ENCODE measurements at regions not wholly inside any gene's neighbourhood (a gene's known extent, or its start where the extent isn't known, plus 50 kb on each side); places are given as distances from the start of the nearest gene placed in this dataset.
"Not testable (repeated sequence)": the region's sequence is repeated elsewhere in the genome, so short reads cannot be mapped to it uniquely, and the experiment has no call there.

DNA sequence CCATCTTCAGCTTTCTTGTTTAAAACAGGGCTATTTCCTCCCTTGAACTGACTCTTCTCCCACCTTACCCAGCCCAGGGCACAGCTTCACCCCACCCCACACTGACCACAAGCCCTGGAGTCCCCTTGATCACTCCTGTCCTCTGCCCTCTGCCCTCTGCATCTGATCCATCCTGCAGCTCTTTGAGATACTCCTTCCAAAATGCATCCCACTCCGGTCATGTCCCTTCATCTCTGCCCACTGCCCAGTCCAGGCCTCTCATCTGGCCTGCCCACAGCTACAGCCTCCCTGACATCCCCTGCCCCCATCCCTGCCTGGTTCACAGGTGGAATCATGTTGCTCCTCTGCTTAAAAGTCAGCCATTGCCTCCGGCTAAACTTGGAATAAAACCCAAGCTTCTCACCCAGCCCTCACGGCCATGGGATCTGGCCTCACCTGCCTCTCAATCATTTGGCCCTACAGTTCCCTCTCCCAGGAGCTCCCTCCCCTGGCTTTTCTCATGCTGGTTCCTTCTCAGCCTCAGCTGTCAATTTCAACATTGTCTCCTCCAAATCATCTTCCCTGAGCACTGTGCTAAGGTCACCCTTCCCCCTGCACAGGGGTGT lies 202.0 kb downstream of the MATN1 start:
- Histone ChIP-seq H3K27me3 (ENCODE audit: control insufficient read depth in 1 of 2, insufficient read depth in 2 of 2, low read length in 2 of 2) (peaks cover 2 to 23% of the 10 kb centered on the region in 2 donors), H3K36me3 (ENCODE audit: control insufficient read depth in 2 of 2, insufficient read depth in 2 of 2, low read length in 2 of 2) (no peaks in the 10 kb centered on the region), H3K9ac (ENCODE audit: low read length in 2 of 2) (no peak overlapping the region), H3K4me1 (ENCODE audit: control insufficient read depth, insufficient read depth, low read length) (no peaks in the 10 kb centered on the region), H3K27ac (ENCODE audit: low read length) (no peak overlapping the region), H3K4me3 (ENCODE audit: low read length in 2 of 2) (no peak overlapping the region), H3K9me3 (ENCODE audit: control insufficient read depth in 2 of 2, low read length in 2 of 2) (no peaks in the 10 kb centered on the region)

GRCh38 chr1:30520476-30520875 lies 202.9 kb downstream of the MATN1 start:
- H3K4me1 ChIP-seq (ENCODE audit: control insufficient read depth, insufficient read depth, low read length): no peaks in the 10 kb centered on the region
- H3K36me3 ChIP-seq (ENCODE audit: control insufficient read depth in 2 of 2, insufficient read depth in 2 of 2, low read length in 2 of 2): no peaks in the 10 kb centered on the region
- H3K9ac ChIP-seq (ENCODE audit: low read length in 2 of 2): no peak overlapping the region
- no peaks in the 10 kb centered on the region for H3K9me3 ChIP-seq (ENCODE audit: control insufficient read depth in 2 of 2, low read length in 2 of 2)
- H3K27me3 ChIP-seq (ENCODE audit: control insufficient read depth in 1 of 2, insufficient read depth in 2 of 2, low read length in 2 of 2): peaks cover 2 to 16% of the 10 kb centered on the region in 2 donors
- H3K27ac ChIP-seq (ENCODE audit: low read length): no peak overlapping the region
- no peak overlapping the region for H3K4me3 ChIP-seq (ENCODE audit: low read length in 2 of 2)

DNA sequence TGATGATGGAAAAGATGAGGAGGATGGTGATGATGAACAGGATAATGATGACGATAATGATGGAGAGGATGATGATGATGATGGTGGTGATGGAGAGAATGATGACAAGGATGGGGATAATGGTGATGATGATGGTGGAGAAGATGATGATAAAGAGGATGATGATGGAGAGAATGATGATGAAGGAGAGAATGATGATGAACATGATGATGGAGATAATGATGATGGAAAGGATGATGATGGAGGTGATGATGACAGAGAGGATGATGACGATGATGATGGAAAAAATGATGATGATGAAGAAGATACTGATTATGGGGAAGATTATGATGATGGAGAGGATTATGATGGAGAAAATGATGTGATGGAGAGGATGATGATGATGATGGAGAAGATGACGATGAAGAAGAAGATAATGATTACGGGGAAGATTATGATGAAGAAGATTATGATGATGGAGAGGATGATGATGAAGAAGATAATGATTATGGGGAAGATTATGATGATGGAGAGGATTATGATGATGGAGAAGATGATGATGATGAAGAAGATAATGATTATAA lies 204.1 kb downstream of the MATN1 start:
- Histone ChIP-seq H3K4me3 (ENCODE audit: low read length in 2 of 2) (no peak overlapping the region), H3K27me3 (ENCODE audit: control insufficient read depth in 1 of 2, insufficient read depth in 2 of 2, low read length in 2 of 2) (peaks cover 2 to 16% of the 10 kb centered on the region in 2 donors), H3K4me1 (ENCODE audit: control insufficient read depth, insufficient read depth, low read length) (no peaks in the 10 kb centered on the region), H3K36me3 (ENCODE audit: control insufficient read depth in 2 of 2, insufficient read depth in 2 of 2, low read length in 2 of 2) (no peaks in the 10 kb centered on the region), H3K9ac (ENCODE audit: low read length in 2 of 2) (no peak overlapping the region), H3K27ac (ENCODE audit: low read length) (no peak overlapping the region), H3K9me3 (ENCODE audit: control insufficient read depth in 2 of 2, low read length in 2 of 2) (no peaks in the 10 kb centered on the region)

DNA sequence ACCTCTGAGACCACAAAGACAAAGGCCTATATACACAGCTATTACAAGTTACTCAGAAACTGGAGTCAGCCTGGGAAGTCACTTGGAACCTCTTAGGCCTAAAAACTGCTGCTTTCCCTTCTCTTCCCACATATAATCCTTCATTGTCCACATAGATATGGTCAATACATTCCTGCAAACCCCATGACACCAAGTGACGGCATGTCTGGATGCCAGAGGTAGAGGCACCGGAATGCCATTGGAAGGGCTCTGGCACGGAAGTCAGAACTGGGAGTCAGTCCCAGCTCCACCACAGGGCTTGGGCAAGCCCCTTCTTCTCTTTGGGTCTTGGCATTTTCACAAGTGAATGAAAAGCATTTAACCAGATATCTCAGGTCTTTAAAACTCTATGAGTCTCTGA lies 204.7 kb downstream of the MATN1 start:
- Histone ChIP-seq H3K36me3 (ENCODE audit: control insufficient read depth in 2 of 2, insufficient read depth in 2 of 2, low read length in 2 of 2) (no peaks in the 10 kb centered on the region), H3K27me3 (ENCODE audit: control insufficient read depth in 1 of 2, insufficient read depth in 2 of 2, low read length in 2 of 2) (peaks cover 6 to 15% of the 10 kb centered on the region in 2 donors), H3K4me3 (ENCODE audit: low read length in 2 of 2) (no peak overlapping the region), H3K9ac (ENCODE audit: low read length in 2 of 2) (no peak overlapping the region), H3K27ac (ENCODE audit: low read length) (no peak overlapping the region), H3K9me3 (ENCODE audit: control insufficient read depth in 2 of 2, low read length in 2 of 2) (no peaks in the 10 kb centered on the region), H3K4me1 (ENCODE audit: control insufficient read depth, insufficient read depth, low read length) (no peaks in the 10 kb centered on the region)

DNA sequence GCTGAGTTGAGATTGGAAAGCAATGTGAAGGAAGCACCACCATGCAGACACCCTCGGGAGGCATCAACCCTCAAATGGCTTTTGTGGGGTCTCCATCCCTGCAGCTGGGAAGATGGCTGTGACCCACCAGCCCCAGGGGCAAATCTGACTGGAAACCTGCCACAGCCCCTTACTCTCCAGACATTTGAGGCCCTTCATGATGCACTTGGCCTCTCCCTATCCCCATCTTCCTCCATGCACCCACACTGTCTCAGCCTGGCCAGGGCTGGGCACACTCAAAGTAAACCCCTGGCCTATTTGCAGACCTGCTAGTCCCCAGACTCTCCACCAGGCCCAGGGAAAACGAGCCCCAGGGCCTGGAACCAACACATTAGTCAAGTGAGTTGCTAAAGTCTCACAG lies 205.2 kb downstream of the MATN1 start:
- Histone ChIP-seq H3K27me3 (ENCODE audit: control insufficient read depth in 1 of 2, insufficient read depth in 2 of 2, low read length in 2 of 2) (peaks cover 6 to 9% of the 10 kb centered on the region in 2 donors), H3K4me3 (ENCODE audit: low read length in 2 of 2) (no peak overlapping the region), H3K9me3 (ENCODE audit: control insufficient read depth in 2 of 2, low read length in 2 of 2) (no peaks in the 10 kb centered on the region), H3K27ac (ENCODE audit: low read length) (no peak overlapping the region), H3K9ac (ENCODE audit: low read length in 2 of 2) (no peak overlapping the region), H3K36me3 (ENCODE audit: control insufficient read depth in 2 of 2, insufficient read depth in 2 of 2, low read length in 2 of 2) (no peaks in the 10 kb centered on the region), H3K4me1 (ENCODE audit: control insufficient read depth, insufficient read depth, low read length) (no peaks in the 10 kb centered on the region)

- H3K4me1 ChIP-seq (ENCODE audit: control insufficient read depth, insufficient read depth, low read length); H3K36me3 ChIP-seq (ENCODE audit: control insufficient read depth in 2 of 2, insufficient read depth in 2 of 2, low read length in 2 of 2); H3K27me3 ChIP-seq (ENCODE audit: control insufficient read depth in 1 of 2, insufficient read depth in 2 of 2, low read length in 2 of 2); H3K9ac ChIP-seq (ENCODE audit: low read length in 2 of 2); H3K9me3 ChIP-seq (ENCODE audit: control insufficient read depth in 2 of 2, low read length in 2 of 2); H3K27ac ChIP-seq (ENCODE audit: low read length); H3K4me3 ChIP-seq (ENCODE audit: low read length in 2 of 2): not testable (repeated sequence)
Observed at GRCh38 chr1:30517666-30518065, 205.7 kb downstream of the MATN1 start.

- not testable (repeated sequence) for H3K4me1 ChIP-seq (ENCODE audit: control insufficient read depth, insufficient read depth, low read length); H3K4me3 ChIP-seq (ENCODE audit: low read length in 2 of 2); H3K27me3 ChIP-seq (ENCODE audit: control insufficient read depth in 1 of 2, insufficient read depth in 2 of 2, low read length in 2 of 2); H3K27ac ChIP-seq (ENCODE audit: low read length); H3K9ac ChIP-seq (ENCODE audit: low read length in 2 of 2); H3K9me3 ChIP-seq (ENCODE audit: control insufficient read depth in 2 of 2, low read length in 2 of 2); H3K36me3 ChIP-seq (ENCODE audit: control insufficient read depth in 2 of 2, insufficient read depth in 2 of 2, low read length in 2 of 2)
Observed at GRCh38 chr1:30517241-30517640, 206.1 kb downstream of the MATN1 start.

GRCh38 chr1:30516485-30516858 lies 206.9 kb downstream of the MATN1 start:
- Histone ChIP-seq H3K27me3 (ENCODE audit: control insufficient read depth in 1 of 2, insufficient read depth in 2 of 2, low read length in 2 of 2) (peaks cover 8 to 9% of the 10 kb centered on the region in 2 donors), H3K27ac (ENCODE audit: low read length) (no peak overlapping the region), H3K9ac (ENCODE audit: low read length in 2 of 2) (no peak overlapping the region), H3K4me3 (ENCODE audit: low read length in 2 of 2) (no peak overlapping the region), H3K4me1 (ENCODE audit: control insufficient read depth, insufficient read depth, low read length) (no peaks in the 10 kb centered on the region), H3K9me3 (ENCODE audit: control insufficient read depth in 2 of 2, low read length in 2 of 2) (no peaks in the 10 kb centered on the region), H3K36me3 (ENCODE audit: control insufficient read depth in 2 of 2, insufficient read depth in 2 of 2, low read length in 2 of 2) (no peaks in the 10 kb centered on the region)

- Histone ChIP-seq H3K9ac (ENCODE audit: low read length in 2 of 2) (no peak overlapping the region), H3K4me1 (ENCODE audit: control insufficient read depth, insufficient read depth, low read length) (no peaks in the 10 kb centered on the region), H3K9me3 (ENCODE audit: control insufficient read depth in 2 of 2, low read length in 2 of 2) (no peaks in the 10 kb centered on the region), H3K27me3 (ENCODE audit: control insufficient read depth in 1 of 2, insufficient read depth in 2 of 2, low read length in 2 of 2) (peaks cover 8 to 9% of the 10 kb centered on the region in 2 donors), H3K4me3 (ENCODE audit: low read length in 2 of 2) (no peak overlapping the region), H3K27ac (ENCODE audit: low read length) (no peak overlapping the region), H3K36me3 (ENCODE audit: control insufficient read depth in 2 of 2, insufficient read depth in 2 of 2, low read length in 2 of 2) (no peaks in the 10 kb centered on the region)
Observed at GRCh38 chr1:30515755-30516484, 207.5 kb downstream of the MATN1 start.

DNA sequence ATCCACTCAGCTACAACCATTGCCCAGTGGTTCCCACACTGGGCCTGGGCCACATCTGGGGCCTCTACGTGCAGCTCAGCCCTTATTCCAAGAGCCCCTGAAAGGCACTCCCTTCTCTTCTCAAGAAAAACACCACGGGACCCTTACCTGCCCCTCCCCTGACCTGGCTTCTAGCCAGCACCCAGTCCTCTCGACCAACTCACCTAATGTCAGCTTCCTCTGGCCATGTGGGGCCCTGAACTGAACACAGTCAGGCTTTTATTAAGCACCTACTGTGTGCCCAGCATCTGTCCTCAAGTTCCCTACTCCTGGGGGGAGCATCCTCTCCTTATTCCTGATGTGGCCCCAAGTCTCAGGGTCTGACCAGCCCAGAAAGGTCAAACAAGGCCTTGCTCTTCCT lies 208.4 kb downstream of the MATN1 start:
- Histone ChIP-seq H3K27ac (ENCODE audit: low read length) (no peak overlapping the region), H3K9me3 (ENCODE audit: control insufficient read depth in 2 of 2, low read length in 2 of 2) (no peaks in the 10 kb centered on the region), H3K27me3 (ENCODE audit: control insufficient read depth in 1 of 2, insufficient read depth in 2 of 2, low read length in 2 of 2) (peaks cover 8 to 9% of the 10 kb centered on the region in 2 donors), H3K4me1 (ENCODE audit: control insufficient read depth, insufficient read depth, low read length) (no peaks in the 10 kb centered on the region), H3K9ac (ENCODE audit: low read length in 2 of 2) (no peak overlapping the region), H3K36me3 (ENCODE audit: control insufficient read depth in 2 of 2, insufficient read depth in 2 of 2, low read length in 2 of 2) (no peaks in the 10 kb centered on the region), H3K4me3 (ENCODE audit: low read length in 2 of 2) (no peak overlapping the region)

DNA sequence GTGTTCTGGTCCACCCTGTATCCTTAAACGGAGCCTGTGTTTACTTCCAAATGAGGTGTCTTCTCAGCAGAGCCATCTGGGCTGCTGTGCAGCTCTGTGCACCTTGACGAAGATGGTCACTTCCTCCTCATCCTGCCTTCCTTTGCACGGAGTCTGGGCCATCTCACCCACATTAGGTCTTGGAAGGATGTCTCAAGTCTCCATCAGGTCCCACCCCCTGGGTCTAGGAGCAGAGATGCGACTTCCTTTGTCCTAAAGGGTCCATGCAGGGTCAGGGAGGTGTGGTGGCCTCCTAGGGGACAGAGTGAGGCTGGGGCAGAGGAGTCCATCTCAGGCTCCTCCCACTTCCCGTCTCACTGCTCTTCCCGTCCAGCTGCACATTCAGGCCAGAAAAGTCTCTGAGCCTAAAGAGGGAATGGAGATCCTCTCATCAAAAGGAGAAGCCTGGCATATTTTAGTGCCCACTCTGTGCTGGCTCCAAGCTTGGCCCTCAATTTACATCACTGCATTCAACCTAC lies 209.2 kb downstream of the MATN1 start:
- Histone ChIP-seq H3K4me3 (ENCODE audit: low read length in 2 of 2) (no peak overlapping the region), H3K9me3 (ENCODE audit: control insufficient read depth in 2 of 2, low read length in 2 of 2) (peaks cover 0 to 3% of the 10 kb centered on the region in 2 donors), H3K4me1 (ENCODE audit: control insufficient read depth, insufficient read depth, low read length) (no peaks in the 10 kb centered on the region), H3K9ac (ENCODE audit: low read length in 2 of 2) (no peak overlapping the region), H3K27ac (ENCODE audit: low read length) (no peak overlapping the region), H3K36me3 (ENCODE audit: control insufficient read depth in 2 of 2, insufficient read depth in 2 of 2, low read length in 2 of 2) (no peaks in the 10 kb centered on the region), H3K27me3 (ENCODE audit: control insufficient read depth in 1 of 2, insufficient read depth in 2 of 2, low read length in 2 of 2) (peaks cover 8 to 13% of the 10 kb centered on the region in 2 donors)
